GM18502 (cell line): ENCODE measurements at regions not wholly inside any gene's neighbourhood (a gene's known extent, or its start where the extent isn't known, plus 50 kb on each side); places are given as distances from the start of the nearest gene placed in this dataset.
"Not testable (repeated sequence)": the region's sequence is repeated elsewhere in the genome, so short reads cannot be mapped to it uniquely, and the experiment has no call there.

ENCODE experiments used
- ATAC-seq: cut with Tn5 transposase; IDR thresholded peaks from one replicate; pipeline ENCODE4 v1.9.1; 2021; ENCODE audit warnings: mild to moderate bottlenecking; ENCODE audit not compliant: unreplicated experiment, poor library complexity

GRCh38 chr4:33477715-33478114 lies 2757.5 kb downstream of the PCDH7 start:
- no peak for ATAC-seq

- no peak for ATAC-seq
These were observed 2761.5 kb downstream of the ARAP2 start for GRCh38 chr4:33482773-33483172.

- no peak for ATAC-seq
These were observed 2759.2 kb downstream of the ARAP2 start for GRCh38 chr4:33485111-33485510.

- ATAC-seq = no peak
These were observed 2751.1 kb downstream of the ARAP2 start for GRCh38 chr4:33493231-33493630.

GRCh38 chr4:33494150-33494549 lies 2750.2 kb downstream of the ARAP2 start:
- no peak for ATAC-seq

- not testable (repeated sequence) for ATAC-seq
These were observed 2742.7 kb downstream of the ARAP2 start for GRCh38 chr4:33501587-33501986.

GRCh38 chr4:33512397-33512796 lies 2731.9 kb downstream of the ARAP2 start:
- no peak for ATAC-seq

- no peak for ATAC-seq
These were observed 2725.5 kb downstream of the ARAP2 start for GRCh38 chr4:33518856-33519255.

- no peak for ATAC-seq
These were observed 2711.5 kb downstream of the ARAP2 start for GRCh38 chr4:33532821-33533220.

- no peak for ATAC-seq
These were observed 2707.4 kb downstream of the ARAP2 start for GRCh38 chr4:33536898-33537297.

- ATAC-seq = no peak
These were observed 2706.8 kb downstream of the ARAP2 start for GRCh38 chr4:33537527-33537926.

- no peak for ATAC-seq
These were observed 2700.3 kb downstream of the ARAP2 start for GRCh38 chr4:33543941-33544450.

GRCh38 chr4:33551244-33551643 lies 2693.1 kb downstream of the ARAP2 start:
- ATAC-seq = no peak

GRCh38 chr4:33561259-33561658 lies 2683.1 kb downstream of the ARAP2 start:
- ATAC-seq = no peak

- no peak for ATAC-seq
These were observed 2677.7 kb downstream of the ARAP2 start for GRCh38 chr4:33566649-33567048.

GRCh38 chr4:33577791-33578190 lies 2666.5 kb downstream of the ARAP2 start:
- no peak for ATAC-seq

GRCh38 chr4:33579951-33580350 lies 2664.4 kb downstream of the ARAP2 start:
- no peak for ATAC-seq

- ATAC-seq = no peak
These were observed 2651.6 kb downstream of the ARAP2 start for GRCh38 chr4:33592701-33593100.

- ATAC-seq = no peak
These were observed 2637.4 kb downstream of the ARAP2 start for GRCh38 chr4:33606951-33607350.

- ATAC-seq = no peak
These were observed 2628.2 kb downstream of the ARAP2 start for GRCh38 chr4:33616121-33616520.

- ATAC-seq = no peak
These were observed 2618.6 kb downstream of the ARAP2 start for GRCh38 chr4:33625748-33626147.

- ATAC-seq = no peak
These were observed 2618.1 kb downstream of the ARAP2 start for GRCh38 chr4:33626221-33626620.

GRCh38 chr4:33628296-33628695 lies 2616.0 kb downstream of the ARAP2 start:
- no peak for ATAC-seq
